HEK293 (cell line): ENCODE measurements at regions not wholly inside any gene's neighbourhood (a gene's known extent, or its start where the extent isn't known, plus 50 kb on each side); places are given as distances from the start of the nearest gene placed in this dataset.
A peak's percentile ranks its signal among the peaks of the same experiment; 100 is the strongest.

Source experiments
- CTCF ChIA-PET: fragments of 350-600 bp; formaldehyde crosslinking; extraction: SDS; loops from one replicate; lab custom pipeline; 2021; ENCODE audit warnings: antibody characterized with exemption; lab: Yijun Ruan, JAX
- POLR2A ChIA-PET: fragments of 300-600 bp; formaldehyde crosslinking; extraction: SDS; loops from one replicate; lab custom pipeline; 2020; ENCODE audit warnings: antibody characterized with exemption, inconsistent platforms; lab: Yijun Ruan, JAX
- H3K27ac ChIP-seq: fragments of 200-500 bp; sonication (Bioruptor generic); 2 replicates; pipeline ENCODE4 v1.5.1; 2014; ENCODE audit warnings: low read depth, low read length, control low read depth, inconsistent platforms; ENCODE audit errors: extremely low read depth
- H3K36me3 ChIP-seq, 2 experiments: fragments of 200-500 bp in 1 of 2; sonication (Bioruptor generic) in 1 of 2; 1 replicate in 1 of 2; 2 replicates in 1 of 2; pipeline ENCODE4 v1.5.1; 2014 to 2017; ENCODE audit warnings: inconsistent platforms in 2 of 2, low read length in 2 of 2; ENCODE audit not compliant: control insufficient read depth in 2 of 2, insufficient read depth in 1 of 2
- H3K4me1 ChIP-seq: fragments of 200-500 bp; sonication (Bioruptor generic); 2 replicates; pipeline ENCODE4 v1.5.1; 2014; ENCODE audit warnings: mild to moderate bottlenecking, low read length, inconsistent platforms; ENCODE audit not compliant: control insufficient read depth, insufficient read depth
- H3K4me3 ChIP-seq: 2 replicates; pipeline ENCODE4 v1.5.1; 2011; ENCODE audit warnings: low read depth, mild to moderate bottlenecking, control low read depth, low read length, moderate library complexity
- H3K9me3 ChIP-seq: fragments of 200-500 bp; sonication (Bioruptor generic); 2 replicates; pipeline ENCODE4 v1.5.1; 2014; ENCODE audit warnings: low read depth, low read length, inconsistent platforms; ENCODE audit not compliant: control insufficient read depth, insufficient read depth
- ATF2 ChIP-seq: fragments of 450-650 bp; formaldehyde crosslinking; IDR thresholded peaks from 2 replicates; pipeline ENCODE4 v1.5.1; 2016; ENCODE audit warnings: missing biosample characterization, missing genetic modification characterization, low read depth
- GLIS2 ChIP-seq: fragments of 450-650 bp; formaldehyde crosslinking; IDR thresholded peaks from 2 replicates; pipeline ENCODE4 v1.5.1; 2016; ENCODE audit warnings: missing biosample characterization, missing genetic modification characterization
- ZBTB20 ChIP-seq: fragments of 450-650 bp; formaldehyde crosslinking; IDR thresholded peaks from 2 replicates; pipeline ENCODE4 v1.5.1; 2016; ENCODE audit warnings: missing biosample characterization, missing genetic modification characterization
- ZBTB6 ChIP-seq: fragments of 450-650 bp; formaldehyde crosslinking; IDR thresholded peaks from 2 replicates; pipeline ENCODE4 v1.5.1; 2017; ENCODE audit warnings: missing biosample characterization, missing genetic modification characterization
- ZNF148 ChIP-seq: fragments of 450-650 bp; formaldehyde crosslinking; IDR thresholded peaks from 2 replicates; pipeline ENCODE4 v1.5.0; 2017; ENCODE audit warnings: missing biosample characterization, missing genetic modification characterization, borderline replicate concordance
- ZNF23 ChIP-seq: fragments of 450-650 bp; formaldehyde crosslinking; IDR thresholded peaks from 2 replicates; pipeline ENCODE4 v1.5.1; 2016; ENCODE audit warnings: missing biosample characterization, missing genetic modification characterization, borderline replicate concordance
- ZNF513 ChIP-seq: fragments of 450-650 bp; IDR thresholded peaks from 2 replicates; pipeline ENCODE4 v1.5.1; 2018; ENCODE audit warnings: missing biosample characterization, missing genetic modification characterization
- ZNF518A ChIP-seq: fragments of 450-650 bp; formaldehyde crosslinking; conservative IDR thresholded peaks from 2 replicates; pipeline ENCODE4 v1.5.1; 2016; ENCODE audit warnings: low read depth, missing biosample characterization, missing genetic modification characterization
- ZNF530 ChIP-seq: fragments of 450-650 bp; formaldehyde crosslinking; IDR thresholded peaks from 2 replicates; pipeline ENCODE4 v1.5.1; 2016; ENCODE audit warnings: low read depth, missing biosample characterization, missing genetic modification characterization
- ZNF658 ChIP-seq: fragments of 450-650 bp; formaldehyde crosslinking; IDR thresholded peaks from 2 replicates; pipeline ENCODE4; 2016; ENCODE audit warnings: missing biosample characterization, missing genetic modification characterization
- ZNF701 ChIP-seq: fragments of 450-650 bp; formaldehyde crosslinking; IDR thresholded peaks from 2 replicates; pipeline ENCODE4 v1.5.1; 2016; ENCODE audit warnings: missing biosample characterization, missing genetic modification characterization
- ZNF707 ChIP-seq: fragments of 450-650 bp; formaldehyde crosslinking; IDR thresholded peaks from 2 replicates; pipeline ENCODE4 v1.5.1; 2016; ENCODE audit warnings: missing biosample characterization, missing genetic modification characterization

GRCh38 chr10:3225561-3225960 lies 53.0 kb upstream of the PITRM1 start:
- H3K9me3 ChIP-seq, result no peaks in the 10 kb centered on the region
- H3K36me3 ChIP-seq, result no peaks in the 10 kb centered on the region
- H3K4me1 ChIP-seq, result peaks cover 9% of the 10 kb centered on the region
- POLR2A ChIA-PET, result interaction anchor here (1.6 kb wide), 1 partner anchor 53 kb away, joined by 6 read pairs; the partner anchor contains the start of gene PITRM1
- H3K27ac ChIP-seq, result no peak overlapping the region
- H3K4me3 ChIP-seq, result no peak overlapping the region
- CTCF ChIA-PET, result interaction anchor here (0.6 to 0.8 kb wide), 3 partner anchors 28 to 848 kb away, joined by 3 read pairs; no protein-coding TSS in a partner anchor
- TF ChIP-seq ZNF658, result no peak
- TF ChIP-seq ZBTB20 (tag by site-specific recombination), result no peak
- TF ChIP-seq ATF2 (tag by site-specific recombination), result 0 out of 2 replicates have a peak, but pooled peaks have one; percentile 14
- no peak for TF ChIP-seq ZNF518A
- no peak for TF ChIP-seq ZNF707
- no peak for TF ChIP-seq ZNF530
- no peak for TF ChIP-seq ZNF148

GRCh38 chr10:3224241-3224640 lies 51.7 kb upstream of the PITRM1 start:
- POLR2A ChIA-PET, result no interaction called here
- CTCF ChIA-PET, result interaction anchor here (0.7 kb wide), 1 partner anchor 26 kb away, joined by 3 read pairs; no protein-coding TSS in a partner anchor
- H3K36me3 ChIP-seq, result no peaks in the 10 kb centered on the region
- H3K4me1 ChIP-seq, result peaks cover 9% of the 10 kb centered on the region
- H3K27ac ChIP-seq, result no peak overlapping the region
- no peaks in the 10 kb centered on the region for H3K9me3 ChIP-seq
- TF ChIP-seq ZNF23 (no peak), ZNF513 (tag by site-specific recombination) (peak; percentile 68), ZNF701 (tag by site-specific recombination) (no peak), GLIS2 (tag by site-specific recombination) (no peak), ZBTB6 (tag by site-specific recombination) (no peak)
- no peak overlapping the region for H3K4me3 ChIP-seq
